Caco-2 (cell line): ENCODE measurements at regions not wholly inside any gene's neighbourhood (a gene's known extent, or its start where the extent isn't known, plus 50 kb on each side); places are given as distances from the start of the nearest gene placed in this dataset.

ENCODE experiments used
- BruUV-seq: library from RNA; stranded (reverse); fragments of 400-500 nt; replicated peaks from 2 replicates; lab custom pipeline; 2021; lab: Mats Ljungman, UMichigan
- CTCF ChIA-PET: fragments of 300-600 bp; sonication (Branson Sonifier 250); formaldehyde crosslinking; loops from one replicate; lab custom pipeline; 2022; ENCODE audit warnings: antibody characterized with exemption; lab: Charles Lee
- POLR2A ChIA-PET: fragments of 300-600 bp; sonication (Branson Sonifier 250); formaldehyde crosslinking; loops from one replicate; lab custom pipeline; 2022; ENCODE audit warnings: antibody characterized with exemption; lab: Charles Lee
- DNase-seq, 2 experiments: peaks; one replicate each; pipeline versions ENCODE4 v3.0.0 to v3.0.0-alpha.2; 2020 to 2022
- H3K27me3 ChIP-seq: replicated peaks from 2 replicates; pipeline ENCODE4 v1.6.0; 2011; ENCODE audit warnings: low read length; ENCODE audit not compliant: control insufficient read depth, insufficient read depth
- H3K36me3 ChIP-seq: 2 replicates; pipeline ENCODE4 v1.5.1; 2011; ENCODE audit warnings: low read length; ENCODE audit not compliant: control insufficient read depth, insufficient read depth
- H3K4me1 ChIP-seq: fragments of 250-450 bp; sonication (Bioruptor Pico); 2 replicates; pipeline ENCODE4 v1.5.1; 2020; ENCODE audit warnings: mild to moderate bottlenecking
- H3K4me3 ChIP-seq: 2 replicates; pipeline ENCODE4 v1.5.1; 2011; ENCODE audit warnings: low read depth, mild to moderate bottlenecking, control low read depth, low read length
- H3K9me3 ChIP-seq: fragments of 250-450 bp; sonication (Bioruptor Pico); 2 replicates; pipeline ENCODE4 v1.5.1; 2020; ENCODE audit warnings: mild to moderate bottlenecking, moderate library complexity
- H3K27ac Mint-ChIP-seq: one replicate; pipeline ENCODE4 v1.8.0; 2022; ENCODE audit warnings: mixed read lengths; ENCODE audit not compliant: unreplicated experiment
- H3K27me3 Mint-ChIP-seq: one replicate; pipeline ENCODE4 v1.8.0; 2022; ENCODE audit warnings: mixed read lengths; ENCODE audit not compliant: insufficient read depth, unreplicated experiment
- H3K36me3 Mint-ChIP-seq: one replicate; pipeline ENCODE4 v1.8.0; 2022; ENCODE audit warnings: mild to moderate bottlenecking, mixed read lengths; ENCODE audit not compliant: insufficient read depth, unreplicated experiment
- H3K4me1 Mint-ChIP-seq: one replicate; pipeline ENCODE4 v1.8.0; 2022; ENCODE audit warnings: low read depth, mixed read lengths; ENCODE audit not compliant: unreplicated experiment
- H3K4me3 Mint-ChIP-seq: one replicate; pipeline ENCODE4 v1.8.0; 2022; ENCODE audit warnings: mild to moderate bottlenecking, moderate library complexity, mixed read lengths; ENCODE audit not compliant: unreplicated experiment
- H3K9me3 Mint-ChIP-seq: one replicate; pipeline ENCODE4 v1.8.0; 2022; ENCODE audit warnings: mixed read lengths; ENCODE audit not compliant: unreplicated experiment
- CTCF ChIP-seq, 2 experiments: fragments of 200-600 bp in 1 of 2; IDR thresholded peaks; 1 replicate in 1 of 2; 2 replicates in 1 of 2; pipeline versions ENCODE4 v1.5.1 to v1.8.0; 2011 to 2022; ENCODE audit warnings: antibody characterized with exemption in 1 of 2, control low read depth in 1 of 2, inconsistent platforms in 1 of 2, low read depth in 1 of 2, low read length in 1 of 2, mild to moderate bottlenecking in 1 of 2, moderate library complexity in 1 of 2; ENCODE audit not compliant: insufficient read depth in 1 of 2, severe bottlenecking in 1 of 2, unreplicated experiment in 1 of 2
- intact Hi-C: fragments of 100-400 bp; cut with micrococcal nuclease; formaldehyde crosslinking; loops from one replicate; pipeline ENCODE4 v1.10.0; 2022; ENCODE audit not compliant: unreplicated experiment

- CTCF ChIA-PET, result no interaction called here
Measured at GRCh38 chr5:158212237-158212636, 353.3 kb upstream of the CLINT1 start.

GRCh38 chr5:158209219-158209908 is 350.4 kb upstream of the CLINT1 start:
- DNase-seq, result no peak
- ChIA-PET POLR2A (no interaction called here), CTCF (no interaction called here)
- H3K4me1 Mint-ChIP-seq, result no peaks in the 10 kb centered on the region
- intact Hi-C loops, result no loop called here
- no peak for TF ChIP-seq CTCF (IDR thresholded peaks at IDR 0.05; ENCODE audit: insufficient read depth in 1 of 2, low read depth in 1 of 2, low read length in 1 of 2, severe bottlenecking in 1 of 2, unreplicated experiment in 1 of 2)
- H3K27me3 Mint-ChIP-seq, result peaks cover 8% of the 10 kb centered on the region
- no peaks in the 10 kb centered on the region for H3K4me1 ChIP-seq
- H3K9me3 Mint-ChIP-seq, result no peaks in the 10 kb centered on the region
- H3K36me3 Mint-ChIP-seq, result no peaks in the 10 kb centered on the region
- H3K9me3 ChIP-seq, result no peaks in the 10 kb centered on the region
- H3K4me3 ChIP-seq, result no peak overlapping the region
- no peaks in the 10 kb centered on the region for H3K27me3 ChIP-seq
- H3K4me3 Mint-ChIP-seq, result no peak overlapping the region
- no peaks in the 10 kb centered on the region for H3K36me3 ChIP-seq
- BruUV-seq, result no TSS peak
- H3K27ac Mint-ChIP-seq, result no peak overlapping the region

More at GRCh38 chr5:158212237-158212636, 353.3 kb upstream of the CLINT1 start:
- H3K27ac Mint-ChIP-seq, result no peak overlapping the region
- H3K9me3 ChIP-seq, result no peaks in the 10 kb centered on the region
- H3K4me1 Mint-ChIP-seq, result no peaks in the 10 kb centered on the region
- no peaks in the 10 kb centered on the region for H3K27me3 ChIP-seq
- POLR2A ChIA-PET, result no interaction called here
- H3K4me1 ChIP-seq, result no peaks in the 10 kb centered on the region
- intact Hi-C loops, result no loop called here
- no peaks in the 10 kb centered on the region for H3K36me3 Mint-ChIP-seq
- no peak overlapping the region for H3K4me3 Mint-ChIP-seq
- DNase-seq, result no peak
- BruUV-seq, result no TSS peak
- no peak overlapping the region for H3K4me3 ChIP-seq
- H3K36me3 ChIP-seq, result no peaks in the 10 kb centered on the region
- no peaks in the 10 kb centered on the region for H3K9me3 Mint-ChIP-seq
- peaks cover 5% of the 10 kb centered on the region for H3K27me3 Mint-ChIP-seq
- no peak for TF ChIP-seq CTCF (IDR thresholded peaks at IDR 0.05; ENCODE audit: insufficient read depth in 1 of 2, low read depth in 1 of 2, low read length in 1 of 2, severe bottlenecking in 1 of 2, unreplicated experiment in 1 of 2)

GRCh38 chr5:158207733-158208132 is 348.8 kb upstream of the CLINT1 start:
- Mint-ChIP-seq H3K4me3 (no peak overlapping the region), H3K27ac (no peak overlapping the region), H3K36me3 (no peaks in the 10 kb centered on the region), H3K27me3 (peaks cover 14% of the 10 kb centered on the region), H3K4me1 (no peaks in the 10 kb centered on the region), H3K9me3 (no peaks in the 10 kb centered on the region)
- H3K36me3 ChIP-seq, result no peaks in the 10 kb centered on the region
- DNase-seq, result no peak
- POLR2A ChIA-PET, result no interaction called here
- no peaks in the 10 kb centered on the region for H3K27me3 ChIP-seq
- no TSS peak for BruUV-seq
- CTCF ChIA-PET, result no interaction called here
- TF ChIP-seq CTCF (IDR thresholded peaks at IDR 0.05; ENCODE audit: insufficient read depth in 1 of 2, low read depth in 1 of 2, low read length in 1 of 2, severe bottlenecking in 1 of 2, unreplicated experiment in 1 of 2), result no peak
- intact Hi-C loops, result no loop called here
- H3K4me3 ChIP-seq, result no peak overlapping the region
- no peaks in the 10 kb centered on the region for H3K9me3 ChIP-seq
- H3K4me1 ChIP-seq, result no peaks in the 10 kb centered on the region
